Transverse colon (tissue), 4 donors: ENCODE measurements at regions not wholly inside any gene's neighbourhood (a gene's known extent, or its start where the extent isn't known, plus 50 kb on each side); places are given as distances from the start of the nearest gene placed in this dataset.

Source experiments
- DNase-seq: peaks from one replicate; pipeline ENCODE4 v3.0.0-alpha.2; 2019
- H3K27ac ChIP-seq, 4 donors: fragments of 200-600 bp; sonication (generic); 2 replicates each; pipeline ENCODE4 v1.5.1; 2016 to 2018; ENCODE audit warnings: inconsistent platforms in 4 of 4
- H3K27me3 ChIP-seq: fragments of 200-600 bp; sonication (generic); 2 replicates; pipeline ENCODE4 v1.5.1; 2017; ENCODE audit warnings: inconsistent platforms
- H3K36me3 ChIP-seq, 4 donors: fragments of 200-600 bp; sonication (generic); 2 replicates each; pipeline ENCODE4 v1.5.1; 2017 to 2019; ENCODE audit warnings: inconsistent platforms in 4 of 4
- H3K4me1 ChIP-seq, 4 donors: fragments of 200-600 bp; sonication (generic); 2 replicates each; pipeline ENCODE4 v1.5.1; 2017 to 2020; ENCODE audit warnings: inconsistent platforms in 4 of 4
- H3K4me3 ChIP-seq, 4 donors: fragments of 200-600 bp; sonication (generic); 1 replicate in 1 of 4; 2 replicates in 3 of 4; pipeline versions ENCODE4 v1.5.1 to v1.6.1; 2017 to 2019; ENCODE audit warnings: inconsistent platforms in 4 of 4
- H3K9me3 ChIP-seq, 2 donors: fragments of 200-600 bp; sonication (generic); 2 replicates each; pipeline ENCODE4 v1.5.1; 2017 to 2019; ENCODE audit warnings: inconsistent platforms in 2 of 2
- EP300 ChIP-seq: sonication (generic); formaldehyde crosslinking; IDR thresholded peaks from one replicate; pipeline ENCODE4 v1.6.1; 2017; ENCODE audit warnings: antibody characterized with exemption, low read depth
- POLR2A ChIP-seq: fragments of 450-650 bp; IDR thresholded peaks from one replicate; pipeline ENCODE4 v1.6.1; 2016; ENCODE audit warnings: antibody characterized with exemption, mild to moderate bottlenecking, moderate library complexity
- POLR2AphosphoS5 ChIP-seq, 3 donors: sonication (generic); formaldehyde crosslinking; IDR thresholded peaks; one replicate each; pipeline ENCODE4 v1.6.1; 2016; ENCODE audit warnings: antibody characterized with exemption in 3 of 3
- WGBS, 2 donors: methylation state at CpG; one replicate each; pipeline ENCODE4 v1.1.5; 2018; ENCODE audit warnings: low coverage in 1 of 2; 5-methylcytosine and 5-hydroxymethylcytosine counted together
- in situ Hi-C, 4 donors: fragments of 200-750 bp; cut with MboI; loops; one replicate each; pipeline versions ENCODE4 v1.15.0 to v1.15.1; 2017; ENCODE audit warnings: low sequenced_read_pairs in 3 of 4, low pct_ligation_motif_present in 1 of 4, low pct_unique_long_range_greater_than_20kb in 1 of 4
- intact Hi-C: fragments of 100-400 bp; cut with DNase I; formaldehyde crosslinking; loops from one replicate; pipeline ENCODE4 v1.15.1; 2023; ENCODE audit warnings: low total_unique reads
- TF ChIP-seq, protein P1 (sequence below), 5 experiments: fragments of 200-600 bp in 3 of 5; fragments of 450-650 bp in 2 of 5; sonication (generic) in 3 of 5; IDR thresholded peaks; 1 replicate in 2 of 5; 2 replicates in 3 of 5; pipeline ENCODE4 v1.5.1; 2016 to 2017; ENCODE audit warnings: antibody characterized with exemption in 5 of 5, inconsistent platforms in 3 of 5, mild to moderate bottlenecking in 2 of 5, moderate library complexity in 1 of 5

DNA sequence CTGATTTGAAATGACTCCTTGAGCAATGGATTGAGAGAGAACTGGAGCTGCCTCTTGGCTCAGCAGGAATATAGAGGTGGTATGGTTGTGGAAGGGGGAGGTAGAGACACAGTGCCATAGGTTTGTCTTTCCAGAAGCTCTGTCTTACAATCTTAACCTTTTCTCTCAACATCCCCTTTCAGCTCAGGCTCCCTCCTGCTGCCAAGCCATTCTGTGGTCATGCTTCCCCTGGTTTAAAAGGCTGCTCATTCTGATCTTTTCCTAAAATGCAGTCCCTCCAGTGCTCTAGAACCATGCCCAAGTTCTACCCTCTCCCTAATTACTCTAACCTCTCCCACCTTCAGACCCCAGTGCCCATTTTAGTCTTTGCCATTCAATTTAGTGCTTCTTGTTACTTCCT is 517.9 kb upstream of the MARCKS start:
- no peak for TF ChIP-seq POLR2AphosphoS5 (IDR thresholded peaks at IDR 0.05)
- TF ChIP-seq, protein P1, sequence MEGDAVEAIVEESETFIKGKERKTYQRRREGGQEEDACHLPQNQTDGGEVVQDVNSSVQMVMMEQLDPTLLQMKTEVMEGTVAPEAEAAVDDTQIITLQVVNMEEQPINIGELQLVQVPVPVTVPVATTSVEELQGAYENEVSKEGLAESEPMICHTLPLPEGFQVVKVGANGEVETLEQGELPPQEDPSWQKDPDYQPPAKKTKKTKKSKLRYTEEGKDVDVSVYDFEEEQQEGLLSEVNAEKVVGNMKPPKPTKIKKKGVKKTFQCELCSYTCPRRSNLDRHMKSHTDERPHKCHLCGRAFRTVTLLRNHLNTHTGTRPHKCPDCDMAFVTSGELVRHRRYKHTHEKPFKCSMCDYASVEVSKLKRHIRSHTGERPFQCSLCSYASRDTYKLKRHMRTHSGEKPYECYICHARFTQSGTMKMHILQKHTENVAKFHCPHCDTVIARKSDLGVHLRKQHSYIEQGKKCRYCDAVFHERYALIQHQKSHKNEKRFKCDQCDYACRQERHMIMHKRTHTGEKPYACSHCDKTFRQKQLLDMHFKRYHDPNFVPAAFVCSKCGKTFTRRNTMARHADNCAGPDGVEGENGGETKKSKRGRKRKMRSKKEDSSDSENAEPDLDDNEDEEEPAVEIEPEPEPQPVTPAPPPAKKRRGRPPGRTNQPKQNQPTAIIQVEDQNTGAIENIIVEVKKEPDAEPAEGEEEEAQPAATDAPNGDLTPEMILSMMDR (IDR thresholded peaks at IDR 0.05) = no peak
- in situ Hi-C loops (no loop called here), intact Hi-C loops (no loop called here)
- no peak overlapping the region for H3K4me3 ChIP-seq
- no peaks in the 10 kb centered on the region for H3K27me3 ChIP-seq
- no peaks in the 10 kb centered on the region for H3K36me3 ChIP-seq
- H3K27ac ChIP-seq = no peak overlapping the region
- H3K9me3 ChIP-seq = no peaks in the 10 kb centered on the region
- DNase-seq = no peak
- H3K4me1 ChIP-seq = peaks cover 0 to 8% (median 0%) of the 10 kb centered on the region in 4 donors

DNA sequence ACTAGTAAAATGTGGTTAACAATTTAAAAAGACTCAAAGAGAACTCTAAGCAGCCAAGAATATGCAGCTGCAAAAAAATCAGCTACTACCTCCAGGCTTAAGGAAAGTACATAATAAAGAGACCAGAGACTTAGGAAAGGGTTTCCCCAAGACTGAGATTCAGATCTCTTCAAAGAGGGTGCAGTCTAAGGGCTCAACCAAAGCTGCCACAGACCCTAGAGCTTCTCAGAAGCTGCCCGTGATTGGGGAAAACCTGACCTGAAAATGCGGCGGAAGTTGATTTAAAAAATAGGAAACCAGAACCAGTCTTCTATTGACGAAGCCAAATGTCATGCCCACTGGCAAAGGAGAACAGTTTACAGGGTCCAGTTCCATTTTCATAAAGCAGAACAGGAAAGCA is 516.8 kb upstream of the MARCKS start:
- Histone ChIP-seq H3K27ac (no peak overlapping the region), H3K9me3 (no peaks in the 10 kb centered on the region), H3K36me3 (no peaks in the 10 kb centered on the region), H3K27me3 (no peaks in the 10 kb centered on the region), H3K4me3 (no peak overlapping the region), H3K4me1 (peaks cover 0 to 8% (median 0%) of the 10 kb centered on the region in 4 donors)
- no peak for DNase-seq
- TF ChIP-seq EP300 (no peak), POLR2AphosphoS5 (IDR thresholded peaks at IDR 0.05) (no peak)
- TF ChIP-seq, protein P1 (IDR thresholded peaks at IDR 0.05) = no peak
- intact Hi-C loops (no loop called here), in situ Hi-C loops (no loop called here)
- 75 to 86% methylated on average over 4 of the region's 4 CpGs for WGBS, 2 donors

DNA sequence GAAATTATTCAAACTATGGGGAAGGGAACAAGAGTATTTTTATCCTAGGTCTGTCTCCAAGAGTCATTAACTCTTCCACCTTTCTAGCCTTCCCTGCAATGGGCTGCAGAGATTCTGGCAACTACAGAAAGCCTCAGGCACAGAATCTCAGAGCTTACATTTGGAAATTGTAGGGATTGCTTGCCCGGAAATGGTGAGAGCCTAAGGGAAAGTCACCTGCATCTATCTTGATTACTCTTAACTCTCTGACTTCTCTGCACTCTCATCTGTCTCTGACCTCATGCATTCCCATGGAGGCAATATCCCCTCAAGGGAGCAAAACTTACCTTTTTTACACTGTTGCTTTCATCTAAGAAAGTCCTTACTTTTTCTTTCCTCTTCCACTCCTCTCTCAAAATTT is 513.2 kb upstream of the MARCKS start:
- 0 to 100% methylated on average over 1 of the region's 1 CpG for WGBS, 2 donors
- Histone ChIP-seq H3K36me3 (no peaks in the 10 kb centered on the region), H3K4me1 (no peaks in the 10 kb centered on the region), H3K27ac (no peak overlapping the region), H3K9me3 (no peaks in the 10 kb centered on the region), H3K4me3 (no peak overlapping the region), H3K27me3 (no peaks in the 10 kb centered on the region)
- no peak for DNase-seq
- in situ Hi-C loops (no loop called here), intact Hi-C loops (no loop called here)
- no peak for TF ChIP-seq POLR2AphosphoS5 (IDR thresholded peaks at IDR 0.05)
- no peak for TF ChIP-seq EP300
- TF ChIP-seq, protein P1 (IDR thresholded peaks at IDR 0.05) = no peak
- TF ChIP-seq POLR2A = no peak

DNA sequence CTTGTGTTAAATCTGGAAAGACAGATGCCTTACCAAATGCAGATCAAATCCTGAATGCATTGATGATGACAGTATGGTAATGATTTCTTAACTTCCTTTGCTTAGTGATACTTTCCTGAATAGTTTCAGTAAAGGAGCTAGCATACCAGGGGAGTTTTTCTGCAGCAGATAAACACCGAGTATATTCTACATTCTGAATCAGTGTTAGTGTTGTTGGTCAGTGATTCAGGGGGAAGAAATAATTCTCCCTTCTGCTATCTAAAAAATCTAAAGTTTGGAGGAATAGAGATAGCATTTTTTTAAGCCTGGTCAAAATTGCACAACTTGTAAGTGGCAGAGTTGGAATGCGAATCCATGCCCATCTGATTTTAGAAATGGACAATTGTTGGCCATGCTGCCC is 512.2 kb upstream of the MARCKS start:
- in situ Hi-C loops (no loop called here), intact Hi-C loops (no loop called here)
- H3K36me3 ChIP-seq = no peaks in the 10 kb centered on the region
- WGBS, 2 donors = 85 to 86% methylated on average over 2 of the region's 2 CpGs
- H3K9me3 ChIP-seq = no peaks in the 10 kb centered on the region
- H3K4me1 ChIP-seq = no peaks in the 10 kb centered on the region
- no peak overlapping the region for H3K27ac ChIP-seq
- no peak overlapping the region for H3K4me3 ChIP-seq
- DNase-seq = no peak
- TF ChIP-seq POLR2AphosphoS5 (IDR thresholded peaks at IDR 0.05) = no peak
- no peaks in the 10 kb centered on the region for H3K27me3 ChIP-seq

DNA sequence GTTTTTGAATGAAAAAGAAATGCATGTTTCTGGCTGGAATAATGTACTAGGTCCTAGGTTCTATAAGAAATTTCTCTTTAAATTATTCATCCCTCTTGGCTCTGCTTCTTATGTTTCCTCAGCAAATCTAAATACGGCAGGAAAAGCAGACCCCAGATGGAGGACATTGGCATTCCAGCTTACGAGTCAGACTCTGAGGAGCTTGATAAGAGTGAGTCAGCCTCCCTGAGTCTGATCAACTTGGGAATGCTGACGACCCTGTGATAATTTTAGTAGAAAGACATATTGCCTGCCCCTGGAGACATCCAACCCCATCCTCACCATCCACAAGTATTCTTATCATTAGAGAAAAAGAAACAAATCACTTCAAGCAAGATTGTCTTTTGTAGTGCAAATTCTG is 509.7 kb upstream of the MARCKS start:
- DNase-seq = no peak
- H3K36me3 ChIP-seq = no peaks in the 10 kb centered on the region
- H3K27ac ChIP-seq = no peak overlapping the region
- no peaks in the 10 kb centered on the region for H3K9me3 ChIP-seq
- H3K27me3 ChIP-seq = no peaks in the 10 kb centered on the region
- no peak overlapping the region for H3K4me3 ChIP-seq
- in situ Hi-C loops = no loop called here
- no peak for TF ChIP-seq POLR2AphosphoS5 (IDR thresholded peaks at IDR 0.05)
- TF ChIP-seq EP300 = no peak
- TF ChIP-seq, protein P1 (IDR thresholded peaks at IDR 0.05) = no peak
- no peak for TF ChIP-seq POLR2A
- intact Hi-C loops = no loop called here
- 83 to 93% methylated on average over 3 of the region's 3 CpGs for WGBS, 2 donors
- peaks cover 0 to 18% (median 1%) of the 10 kb centered on the region in 4 donors for H3K4me1 ChIP-seq
